Suprapubic skin (tissue), 3 donors: ENCODE measurements at regions not wholly inside any gene's neighbourhood (a gene's known extent, or its start where the extent isn't known, plus 50 kb on each side); places are given as distances from the start of the nearest gene placed in this dataset.
"Not testable (repeated sequence)": the region's sequence is repeated elsewhere in the genome, so short reads cannot be mapped to it uniquely, and the experiment has no call there.

Experiments used
- POLR2A ChIP-seq, 2 donors: fragments of 450-650 bp; IDR thresholded peaks; one replicate each; pipeline ENCODE4 v1.6.1; 2017; ENCODE audit warnings: antibody characterized with exemption in 2 of 2, mild to moderate bottlenecking in 2 of 2, moderate library complexity in 2 of 2
- TF ChIP-seq, protein P1 (sequence below), 2 donors: fragments of 200-600 bp in 1 of 2; fragments of 450-650 bp in 1 of 2; sonication (generic) in 1 of 2; IDR thresholded peaks; one replicate each; pipeline ENCODE4 v1.5.1; 2016 to 2019; ENCODE audit warnings: antibody characterized with exemption in 2 of 2, mild to moderate bottlenecking in 1 of 2, moderate library complexity in 1 of 2

DNA sequence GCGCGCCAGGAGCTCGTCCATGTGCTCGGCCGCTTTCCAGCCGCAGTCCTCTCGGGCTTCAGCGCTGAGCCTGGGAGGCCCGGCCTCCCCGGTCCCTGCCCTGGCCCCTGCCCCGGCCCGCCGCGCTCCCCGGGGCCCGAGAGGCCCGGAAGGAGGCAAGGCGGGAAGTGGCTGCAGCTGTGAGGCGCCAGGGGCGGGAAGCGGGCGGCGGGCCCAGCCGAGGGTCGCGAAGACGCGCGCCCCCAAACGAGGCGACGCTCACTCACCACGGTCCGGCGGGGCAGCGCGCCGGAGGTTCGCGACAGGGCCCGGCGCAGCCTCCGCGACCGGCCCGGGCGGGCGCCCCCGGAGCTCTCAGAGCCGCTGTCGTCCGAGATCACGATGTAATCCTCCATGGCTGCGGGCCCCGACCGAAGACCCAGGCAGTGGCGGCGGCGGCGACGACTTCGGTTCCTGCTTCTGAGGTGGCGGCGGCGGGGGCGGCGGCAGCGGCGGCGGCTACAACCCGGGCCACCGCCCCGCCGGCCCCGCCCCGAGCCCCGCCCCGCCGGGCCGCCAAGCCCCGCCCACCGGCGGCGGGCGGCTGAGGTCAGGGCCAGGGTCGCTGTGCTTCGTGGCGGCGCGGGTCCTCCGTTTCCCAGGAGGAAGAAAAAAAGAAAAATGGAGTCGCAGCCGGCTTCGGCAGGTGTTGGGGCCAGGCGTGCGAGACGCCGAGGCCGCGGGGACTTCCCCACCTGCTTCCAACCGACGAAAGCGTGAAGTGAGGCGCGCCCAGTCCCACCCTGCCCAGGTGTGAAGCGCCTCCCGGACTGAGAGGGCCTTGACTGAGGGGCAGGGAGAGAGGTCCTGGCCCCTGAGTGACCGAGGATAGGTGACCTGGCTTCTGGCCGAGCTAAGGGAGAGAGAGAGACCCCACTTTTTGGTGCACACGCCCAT, 72.1 kb downstream of the B4GALT7 start:
- TF ChIP-seq POLR2A (IDR thresholded peaks at IDR 0.05), result not testable (repeated sequence)
- TF ChIP-seq, protein P1, sequence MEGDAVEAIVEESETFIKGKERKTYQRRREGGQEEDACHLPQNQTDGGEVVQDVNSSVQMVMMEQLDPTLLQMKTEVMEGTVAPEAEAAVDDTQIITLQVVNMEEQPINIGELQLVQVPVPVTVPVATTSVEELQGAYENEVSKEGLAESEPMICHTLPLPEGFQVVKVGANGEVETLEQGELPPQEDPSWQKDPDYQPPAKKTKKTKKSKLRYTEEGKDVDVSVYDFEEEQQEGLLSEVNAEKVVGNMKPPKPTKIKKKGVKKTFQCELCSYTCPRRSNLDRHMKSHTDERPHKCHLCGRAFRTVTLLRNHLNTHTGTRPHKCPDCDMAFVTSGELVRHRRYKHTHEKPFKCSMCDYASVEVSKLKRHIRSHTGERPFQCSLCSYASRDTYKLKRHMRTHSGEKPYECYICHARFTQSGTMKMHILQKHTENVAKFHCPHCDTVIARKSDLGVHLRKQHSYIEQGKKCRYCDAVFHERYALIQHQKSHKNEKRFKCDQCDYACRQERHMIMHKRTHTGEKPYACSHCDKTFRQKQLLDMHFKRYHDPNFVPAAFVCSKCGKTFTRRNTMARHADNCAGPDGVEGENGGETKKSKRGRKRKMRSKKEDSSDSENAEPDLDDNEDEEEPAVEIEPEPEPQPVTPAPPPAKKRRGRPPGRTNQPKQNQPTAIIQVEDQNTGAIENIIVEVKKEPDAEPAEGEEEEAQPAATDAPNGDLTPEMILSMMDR (IDR thresholded peaks at IDR 0.05), result not testable (repeated sequence)
